ENCODE measurements at regions not wholly inside any gene's neighbourhood (a gene's known extent, or its start where the extent isn't known, plus 50 kb on each side); places are given as distances from the start of the nearest gene placed in this dataset.

DNA sequence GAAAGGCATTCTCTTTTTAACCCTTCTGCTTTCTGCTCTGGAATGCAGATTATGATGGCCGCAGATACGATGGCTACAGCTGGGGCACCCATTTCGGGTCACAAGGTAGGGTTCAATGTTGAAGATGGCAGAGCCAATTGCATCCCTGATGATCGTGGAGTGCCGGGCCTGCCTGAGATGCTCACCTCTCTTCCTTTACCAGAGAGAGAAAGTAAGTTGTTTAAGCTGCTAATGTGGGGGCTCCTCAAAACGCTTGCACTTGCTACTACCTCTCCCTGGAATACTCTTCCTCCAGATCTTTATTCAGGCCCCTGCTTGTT lies 50.8 kb upstream of the PRDM11 start:
- no peaks in the 10 kb centered on the region for H3K9me3 ChIP-seq (ENCODE audit: low read length)
- no peaks in the 10 kb centered on the region for H3K79me2 ChIP-seq (ENCODE audit: insufficient read depth, low read length)
- H3K4me3 ChIP-seq (replicated peaks in 1 of 3; ENCODE audit: insufficient read depth in 1 of 3, low read depth in 2 of 3, low read length in 3 of 3) = no peak overlapping the region
- ATAC-seq (no peak), FAIRE-seq (no peak), DNase-seq (ENCODE audit: low spot score) (no peak)
- no peak overlapping the region for H3K9ac ChIP-seq (ENCODE audit: insufficient read depth, low read depth, low read length)
- peaks cover 0 to 15% of the 10 kb centered on the region in 2 experiments; a peak in 3 of 5 replicates for H3K27me3 ChIP-seq (ENCODE audit: control insufficient read depth in 1 of 2, insufficient read depth in 2 of 2, low read length in 2 of 2)
- H3K4me2 ChIP-seq (ENCODE audit: low read depth, low read length) = no peak overlapping the region
- intact Hi-C loops (cut with micrococcal nuclease; ENCODE audit: unreplicated experiment) = no loop called here
- H3K36me3 ChIP-seq (replicated peaks in 1 of 2; ENCODE audit: control insufficient read depth in 1 of 2, insufficient read depth in 2 of 2, low read length in 2 of 2) = no peaks in the 10 kb centered on the region
- no TSS peak for BruUV-seq (replicated peaks)
- H3K27ac ChIP-seq (ENCODE audit: extremely low read length, insufficient read depth, low read length) = no peak overlapping the region
- ChIA-PET CTCF (ENCODE audit: low intra/inter-chr PET ratio, low total read pairs) (no interaction called here), POLR2A (no interaction called here)
- H4K20me1 ChIP-seq (ENCODE audit: insufficient read depth, low read length) = no peaks in the 10 kb centered on the region; the same call in 1 of the 2 replicates
- no peak overlapping the region for H2AFZ ChIP-seq (ENCODE audit: low read length)
- in situ Hi-C loops (cut with HindIII; ENCODE audit: extremely low pct_ligation_motif_present, low pct_unique_long_range_greater_than_20kb) = no loop called here
- TF ChIP-seq RAD21 (CRISPR knock-in tag; IDR thresholded peaks at IDR 0.05) = no peak
- no peak for TF ChIP-seq ZNF644 (CRISPR knock-in tag; IDR thresholded peaks at IDR 0.05; ENCODE audit: low read depth)
- TF ChIP-seq FOXM1 (CRISPR knock-in tag; IDR thresholded peaks at IDR 0.05) = no peak
- TF ChIP-seq ZBTB1 (CRISPR knock-in tag; IDR thresholded peaks at IDR 0.05; ENCODE audit: borderline replicate concordance) = no peak
- TF ChIP-seq ZNF224 (CRISPR knock-in tag; IDR thresholded peaks at IDR 0.05) = no peak
- TF ChIP-seq, protein P1, sequence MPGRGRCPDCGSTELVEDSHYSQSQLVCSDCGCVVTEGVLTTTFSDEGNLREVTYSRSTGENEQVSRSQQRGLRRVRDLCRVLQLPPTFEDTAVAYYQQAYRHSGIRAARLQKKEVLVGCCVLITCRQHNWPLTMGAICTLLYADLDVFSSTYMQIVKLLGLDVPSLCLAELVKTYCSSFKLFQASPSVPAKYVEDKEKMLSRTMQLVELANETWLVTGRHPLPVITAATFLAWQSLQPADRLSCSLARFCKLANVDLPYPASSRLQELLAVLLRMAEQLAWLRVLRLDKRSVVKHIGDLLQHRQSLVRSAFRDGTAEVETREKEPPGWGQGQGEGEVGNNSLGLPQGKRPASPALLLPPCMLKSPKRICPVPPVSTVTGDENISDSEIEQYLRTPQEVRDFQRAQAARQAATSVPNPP (CRISPR knock-in tag; IDR thresholded peaks at IDR 0.05) = no peak
- TF ChIP-seq HDAC6 (IDR thresholded peaks at IDR 0.05; ENCODE audit: low read depth, low read length) = no peak
- TF ChIP-seq REL (CRISPR knock-in tag; conservative IDR thresholded peaks at IDR 0.05) = no peak
- 0% methylated on average over 3 of the region's 6 CpGs for WGBS (ENCODE audit: low lambda C conversion rate)
- no peaks in the 10 kb centered on the region for H3K4me1 ChIP-seq (ENCODE audit: insufficient read depth, low read length)

- Histone ChIP-seq H3K9ac (ENCODE audit: insufficient read depth, low read depth, low read length) (no peak overlapping the region), H3K27me3 (ENCODE audit: control insufficient read depth in 1 of 2, insufficient read depth in 2 of 2, low read length in 2 of 2) (peaks cover 0 to 16% of the 10 kb centered on the region in 2 experiments; a peak in 3 of 5 replicates), H4K20me1 (ENCODE audit: insufficient read depth, low read length) (no peaks in the 10 kb centered on the region; the same call in 1 of the 2 replicates), H3K9me3 (ENCODE audit: low read length) (no peaks in the 10 kb centered on the region), H3K79me2 (ENCODE audit: insufficient read depth, low read length) (no peaks in the 10 kb centered on the region), H3K4me2 (ENCODE audit: low read depth, low read length) (no peak overlapping the region), H3K4me3 (replicated peaks in 1 of 3; ENCODE audit: insufficient read depth in 1 of 3, low read depth in 2 of 3, low read length in 3 of 3) (no peak overlapping the region), H3K4me1 (ENCODE audit: insufficient read depth, low read length) (no peaks in the 10 kb centered on the region), H3K27ac (ENCODE audit: extremely low read length, insufficient read depth, low read length) (no peak overlapping the region), H3K36me3 (replicated peaks in 1 of 2; ENCODE audit: control insufficient read depth in 1 of 2, insufficient read depth in 2 of 2, low read length in 2 of 2) (no peaks in the 10 kb centered on the region), H2AFZ (ENCODE audit: low read length) (no peak overlapping the region)
- POLR2A ChIA-PET = no interaction called here
- FAIRE-seq (no peak), ATAC-seq (no peak), DNase-seq (ENCODE audit: low spot score) (no peak)
- CTCF ChIA-PET (ENCODE audit: low intra/inter-chr PET ratio, low total read pairs) = no interaction called here
- intact Hi-C loops (cut with micrococcal nuclease; ENCODE audit: unreplicated experiment) = no loop called here
- no TSS peak for BruUV-seq (replicated peaks)
- in situ Hi-C loops (cut with HindIII; ENCODE audit: extremely low pct_ligation_motif_present, low pct_unique_long_range_greater_than_20kb) = no loop called here
- 0% methylated on average over 4 of the region's 4 CpGs for WGBS (ENCODE audit: low lambda C conversion rate)
- TF ChIP-seq THAP9 (CRISPR knock-in tag; IDR thresholded peaks at IDR 0.05; ENCODE audit: borderline replicate concordance) = no peak
- no peak for TF ChIP-seq CAMTA2 (CRISPR knock-in tag; IDR thresholded peaks at IDR 0.05; ENCODE audit: borderline replicate concordance)
- TF ChIP-seq ZNF121 (CRISPR knock-in tag; IDR thresholded peaks at IDR 0.05) = no peak
- no peak for TF ChIP-seq PCBP1 (IDR thresholded peaks at IDR 0.05; ENCODE audit: borderline replicate concordance, low read depth, low read length)
These were observed 49.8 kb upstream of the PRDM11 start for GRCh38 chr11:45096636-45097035.
